ENCODE measurements at regions not wholly inside any gene's neighbourhood (a gene's known extent, or its start where the extent isn't known, plus 50 kb on each side); places are given as distances from the start of the nearest gene placed in this dataset.

DNA sequence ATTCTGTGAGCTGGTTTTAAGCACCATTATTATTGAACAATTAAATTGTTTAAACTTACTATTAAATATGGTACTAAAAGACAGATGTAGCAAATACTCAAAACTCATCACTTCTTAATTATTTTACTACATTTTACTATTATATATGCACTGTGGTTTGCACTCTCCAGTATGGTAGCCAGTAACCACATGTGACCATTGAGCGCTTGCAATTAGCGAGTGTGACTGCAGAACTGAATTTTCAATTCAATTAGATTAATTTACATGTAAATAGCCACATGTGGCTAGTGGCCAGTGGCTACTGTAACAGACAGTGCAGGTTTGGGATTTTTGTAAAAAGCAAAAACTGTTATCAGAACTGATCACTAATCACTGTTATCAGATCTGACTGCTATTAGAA is 208.2 kb upstream of the SOX21 start:
- no peaks in the 10 kb centered on the region for H3K4me1 Mint-ChIP-seq
- TF ChIP-seq, protein P1, sequence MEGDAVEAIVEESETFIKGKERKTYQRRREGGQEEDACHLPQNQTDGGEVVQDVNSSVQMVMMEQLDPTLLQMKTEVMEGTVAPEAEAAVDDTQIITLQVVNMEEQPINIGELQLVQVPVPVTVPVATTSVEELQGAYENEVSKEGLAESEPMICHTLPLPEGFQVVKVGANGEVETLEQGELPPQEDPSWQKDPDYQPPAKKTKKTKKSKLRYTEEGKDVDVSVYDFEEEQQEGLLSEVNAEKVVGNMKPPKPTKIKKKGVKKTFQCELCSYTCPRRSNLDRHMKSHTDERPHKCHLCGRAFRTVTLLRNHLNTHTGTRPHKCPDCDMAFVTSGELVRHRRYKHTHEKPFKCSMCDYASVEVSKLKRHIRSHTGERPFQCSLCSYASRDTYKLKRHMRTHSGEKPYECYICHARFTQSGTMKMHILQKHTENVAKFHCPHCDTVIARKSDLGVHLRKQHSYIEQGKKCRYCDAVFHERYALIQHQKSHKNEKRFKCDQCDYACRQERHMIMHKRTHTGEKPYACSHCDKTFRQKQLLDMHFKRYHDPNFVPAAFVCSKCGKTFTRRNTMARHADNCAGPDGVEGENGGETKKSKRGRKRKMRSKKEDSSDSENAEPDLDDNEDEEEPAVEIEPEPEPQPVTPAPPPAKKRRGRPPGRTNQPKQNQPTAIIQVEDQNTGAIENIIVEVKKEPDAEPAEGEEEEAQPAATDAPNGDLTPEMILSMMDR (conservative IDR thresholded peaks at IDR 0.05): no peak

GRCh38 chr13:94917824-94918223 is 205.5 kb upstream of the SOX21 start:
- no peak overlapping the region for H3K4me3 ChIP-seq (ENCODE audit: low read length)
- peak; percentile 89 for DNase-seq
- Mint-ChIP-seq H3K27ac (no peak overlapping the region), H3K4me3 (no peak overlapping the region), H3K27me3 (ENCODE audit: insufficient read depth) (no peaks in the 10 kb centered on the region), H3K4me1 (no peaks in the 10 kb centered on the region), H3K36me3 (ENCODE audit: low read depth) (no peaks in the 10 kb centered on the region), H3K9me3 (no peaks in the 10 kb centered on the region)
- no peaks in the 10 kb centered on the region for H3K27me3 ChIP-seq (ENCODE audit: control insufficient read depth, insufficient read depth, low read length, poor library complexity, severe bottlenecking)
- 60 to 69% methylated on average over 2 of the region's 2 CpGs for WGBS, 2 experiments (ENCODE audit: insufficient coverage in 1 of 2, insufficient read length in 1 of 2)
- TF ChIP-seq, protein P1 (conservative IDR thresholded peaks at IDR 0.05): no peak
- H3K9me3 ChIP-seq (ENCODE audit: control insufficient read depth, low read length): no peaks in the 10 kb centered on the region
- H3K4me1 ChIP-seq (ENCODE audit: control insufficient read depth, insufficient read depth, low read length): peaks cover 2% of the 10 kb centered on the region
- no peaks in the 10 kb centered on the region for H3K36me3 ChIP-seq (ENCODE audit: control insufficient read depth, insufficient read depth, low read length)
- no peak overlapping the region for H3K9ac ChIP-seq (ENCODE audit: extremely low read depth, low read length, poor library complexity, severe bottlenecking)
- H3K27ac ChIP-seq (ENCODE audit: low read depth, low read length): no peak overlapping the region

More for the DNA sequence above, 208.2 kb upstream of the SOX21 start:
- no peak overlapping the region for H3K4me3 Mint-ChIP-seq
- peaks cover 2% of the 10 kb centered on the region for H3K27me3 Mint-ChIP-seq (ENCODE audit: insufficient read depth)
- Histone ChIP-seq H3K36me3 (ENCODE audit: control insufficient read depth, insufficient read depth, low read length) (no peaks in the 10 kb centered on the region), H3K4me1 (ENCODE audit: control insufficient read depth, insufficient read depth, low read length) (peaks cover 3% of the 10 kb centered on the region), H3K27ac (ENCODE audit: low read depth, low read length) (no peak overlapping the region), H3K4me3 (ENCODE audit: low read length) (no peak overlapping the region), H3K27me3 (ENCODE audit: control insufficient read depth, insufficient read depth, low read length, poor library complexity, severe bottlenecking) (no peaks in the 10 kb centered on the region), H3K9me3 (ENCODE audit: control insufficient read depth, low read length) (no peaks in the 10 kb centered on the region), H3K9ac (ENCODE audit: extremely low read depth, low read length, poor library complexity, severe bottlenecking) (no peak overlapping the region)
- H3K27ac Mint-ChIP-seq: no peak overlapping the region
- H3K36me3 Mint-ChIP-seq (ENCODE audit: low read depth): no peaks in the 10 kb centered on the region
- no peaks in the 10 kb centered on the region for H3K9me3 Mint-ChIP-seq
- whole genome bisulfite sequencing, 2 experiments (ENCODE audit: insufficient coverage in 1 of 2, insufficient read length in 1 of 2): 82% methylated on average over 2 of the region's 2 CpGs; no CpG with 5 or more reads in 1 of the 2 experiments
- no peak for DNase-seq

DNA sequence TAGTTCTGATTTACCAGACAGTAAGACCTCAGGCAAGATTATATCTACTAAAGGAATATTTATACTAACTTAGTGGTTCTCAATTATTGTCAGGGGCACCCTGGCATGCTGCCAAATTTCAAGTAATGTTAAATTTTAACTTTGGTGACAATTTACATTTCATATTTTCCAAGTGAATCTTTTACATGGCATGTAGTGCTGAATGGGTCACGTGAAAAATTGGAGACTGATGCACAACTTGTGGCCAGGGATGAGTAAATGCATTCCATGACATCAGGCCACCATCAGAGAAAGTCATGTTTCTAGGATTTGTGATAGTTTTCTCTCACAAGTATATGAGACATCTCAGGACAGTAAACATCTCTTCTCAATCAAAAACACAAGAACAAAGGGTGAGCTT is 202.6 kb upstream of the SOX21 start:
- Histone ChIP-seq H3K4me1 (ENCODE audit: control insufficient read depth, insufficient read depth, low read length) (no peaks in the 10 kb centered on the region), H3K27me3 (ENCODE audit: control insufficient read depth, insufficient read depth, low read length, poor library complexity, severe bottlenecking) (peaks cover 10% of the 10 kb centered on the region), H3K9me3 (ENCODE audit: control insufficient read depth, low read length) (no peaks in the 10 kb centered on the region), H3K9ac (ENCODE audit: extremely low read depth, low read length, poor library complexity, severe bottlenecking) (no peak overlapping the region), H3K36me3 (ENCODE audit: control insufficient read depth, insufficient read depth, low read length) (no peaks in the 10 kb centered on the region), H3K4me3 (ENCODE audit: low read length) (no peak overlapping the region), H3K27ac (ENCODE audit: low read depth, low read length) (no peak overlapping the region)
- no peak overlapping the region for H3K4me3 Mint-ChIP-seq
- TF ChIP-seq, protein P1 (conservative IDR thresholded peaks at IDR 0.05): no peak
- no peaks in the 10 kb centered on the region for H3K9me3 Mint-ChIP-seq
- H3K36me3 Mint-ChIP-seq (ENCODE audit: low read depth): no peaks in the 10 kb centered on the region
- DNase-seq: no peak
- no peak overlapping the region for H3K27ac Mint-ChIP-seq
- 92% methylated on average over 1 of the region's 1 CpG; no CpG with 5 or more reads in 1 of the 2 experiments for WGBS, 2 experiments (ENCODE audit: insufficient coverage in 1 of 2, insufficient read length in 1 of 2)
- no peaks in the 10 kb centered on the region for H3K4me1 Mint-ChIP-seq
- H3K27me3 Mint-ChIP-seq (ENCODE audit: insufficient read depth): peaks cover 16% of the 10 kb centered on the region
